DND-41 (cell line): ENCODE measurements at regions not wholly inside any gene's neighbourhood (a gene's known extent, or its start where the extent isn't known, plus 50 kb on each side); places are given as distances from the start of the nearest gene placed in this dataset.

Source experiments
- CTCF ChIP-seq: IDR thresholded peaks from 2 replicates; pipeline ENCODE4 v1.5.1; 2012; ENCODE audit warnings: borderline replicate concordance, low read length, moderate library complexity, mild to moderate bottlenecking; ENCODE audit not compliant: poor library complexity, severe bottlenecking; ENCODE audit errors: extremely low read depth
- EZH2 ChIP-seq: IDR thresholded peaks from 3 replicates; pipeline ENCODE4 v1.6.1; 2012; ENCODE audit warnings: borderline replicate concordance, low read depth, mild to moderate bottlenecking, moderate library complexity, low read length, inconsistent platforms; ENCODE audit not compliant: severe bottlenecking

GRCh38 chr4:177220376-177220775 lies 89.3 kb upstream of the NEIL3 start:
- TF ChIP-seq CTCF, result no peak
- TF ChIP-seq EZH2, result no peak
